HG03442 (cell line): ENCODE measurements at regions not wholly inside any gene's neighbourhood (a gene's known extent, or its start where the extent isn't known, plus 50 kb on each side); places are given as distances from the start of the nearest gene placed in this dataset.

Experiments used
- ATAC-seq: cut with Tn5 transposase; IDR thresholded peaks from one replicate; pipeline ENCODE4 v1.9.1; 2021; ENCODE audit warnings: mild to moderate bottlenecking, moderate library complexity; ENCODE audit not compliant: unreplicated experiment

DNA sequence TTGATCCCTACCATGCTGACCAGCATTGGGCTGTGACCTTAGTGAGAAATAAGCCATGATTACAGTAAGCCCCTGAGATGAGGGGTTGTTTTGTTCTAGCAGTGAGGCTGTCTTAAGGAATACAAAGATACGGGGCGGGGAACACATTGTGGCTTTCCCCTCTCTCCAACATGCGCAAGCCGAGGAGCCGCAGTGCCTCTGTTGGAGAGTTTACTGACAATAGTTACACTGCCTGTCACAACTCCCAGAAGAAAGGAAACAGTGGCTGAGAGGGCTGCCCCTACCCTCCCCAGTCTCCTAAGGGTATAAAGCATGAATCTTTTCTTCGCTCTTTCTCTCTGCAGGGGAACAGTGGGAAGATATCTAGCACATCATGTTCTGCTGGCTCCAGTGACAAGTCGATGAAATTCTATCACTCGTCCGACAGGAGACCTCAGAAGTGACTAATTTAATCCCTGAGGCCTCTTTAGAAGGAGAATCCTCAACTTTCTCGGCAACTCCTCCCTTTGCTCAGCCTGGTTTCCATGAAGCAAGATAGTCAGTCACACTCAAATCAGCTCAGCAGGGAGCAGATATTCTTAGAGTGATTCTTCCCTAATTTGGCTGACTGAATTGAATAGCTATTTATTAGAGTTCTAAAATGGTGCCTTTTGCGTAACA is 409.0 kb upstream of the PROK2 start:
- no peak for ATAC-seq

DNA sequence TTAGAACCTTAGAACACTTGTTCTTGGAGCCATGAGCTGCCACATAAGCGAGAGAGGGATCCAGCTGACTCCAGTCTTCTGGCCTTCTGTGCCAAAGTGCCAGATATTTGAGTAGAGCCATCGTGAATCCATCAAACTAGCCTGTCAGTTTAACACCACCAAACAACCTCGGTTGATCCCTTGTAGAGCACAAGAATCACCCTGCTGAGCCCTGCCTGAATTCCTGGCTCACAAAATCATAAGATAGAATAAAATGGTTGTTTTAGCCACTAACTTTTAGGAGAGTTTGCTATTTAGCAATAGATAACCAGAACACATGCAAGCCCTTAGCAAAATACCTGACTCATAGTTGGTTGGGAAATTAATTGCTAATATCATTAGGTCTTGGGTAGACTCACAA is 407.6 kb upstream of the PROK2 start:
- ATAC-seq: no peak

DNA sequence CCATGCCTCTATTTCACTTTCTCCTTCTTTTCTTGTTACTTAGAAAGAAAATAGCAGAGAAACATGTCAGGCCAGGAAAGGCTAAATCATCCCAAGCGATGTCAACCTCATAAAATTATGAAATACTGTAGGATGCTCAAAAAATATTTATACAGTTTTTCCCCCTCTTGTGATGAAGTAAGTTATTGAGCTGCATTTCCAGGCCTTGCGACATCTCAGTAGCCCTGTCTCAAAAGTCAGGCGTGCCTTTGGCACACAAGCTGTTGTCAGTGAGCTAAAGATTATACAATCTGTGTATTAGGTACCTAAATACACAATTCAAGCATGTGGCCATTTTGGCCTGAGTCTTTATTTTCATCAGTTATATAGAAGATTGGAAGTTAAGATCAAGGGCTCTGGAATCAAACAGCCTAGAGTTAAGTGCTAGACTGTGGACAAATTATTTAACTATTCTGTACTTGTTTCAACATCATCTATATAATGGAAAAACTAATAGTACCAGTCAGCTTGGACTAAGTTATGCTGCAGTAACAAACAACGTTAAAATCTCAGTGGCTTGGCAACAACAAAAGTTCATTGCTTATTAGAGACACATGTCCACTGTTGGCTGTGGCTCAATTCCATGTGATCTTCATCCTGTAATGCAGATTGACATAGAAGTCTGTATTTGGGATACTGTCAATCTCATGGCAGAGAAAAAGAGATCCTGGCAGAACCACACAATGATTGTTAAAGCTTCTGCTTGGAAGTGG is 406.4 kb upstream of the PROK2 start:
- no peak for ATAC-seq

DNA sequence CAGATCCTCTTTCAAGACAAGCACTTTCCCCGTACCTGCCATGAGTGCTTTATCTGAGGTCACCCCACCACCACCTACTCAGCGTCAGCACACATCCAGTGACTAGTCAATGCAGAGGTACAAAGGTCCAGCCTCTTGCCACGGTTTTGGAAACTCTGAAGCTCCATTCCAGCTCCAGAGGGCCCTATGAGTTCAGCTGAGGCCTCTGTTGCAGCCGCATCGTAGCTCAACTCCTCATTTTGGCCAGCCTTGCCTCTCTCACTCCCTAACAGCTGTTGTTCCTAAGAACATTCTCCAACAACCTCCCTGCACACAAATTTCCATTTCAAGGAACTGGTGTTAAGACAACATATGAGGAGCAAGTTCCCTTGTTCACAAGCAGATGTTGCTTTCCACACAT is 405.1 kb upstream of the PROK2 start:
- ATAC-seq: no peak

DNA sequence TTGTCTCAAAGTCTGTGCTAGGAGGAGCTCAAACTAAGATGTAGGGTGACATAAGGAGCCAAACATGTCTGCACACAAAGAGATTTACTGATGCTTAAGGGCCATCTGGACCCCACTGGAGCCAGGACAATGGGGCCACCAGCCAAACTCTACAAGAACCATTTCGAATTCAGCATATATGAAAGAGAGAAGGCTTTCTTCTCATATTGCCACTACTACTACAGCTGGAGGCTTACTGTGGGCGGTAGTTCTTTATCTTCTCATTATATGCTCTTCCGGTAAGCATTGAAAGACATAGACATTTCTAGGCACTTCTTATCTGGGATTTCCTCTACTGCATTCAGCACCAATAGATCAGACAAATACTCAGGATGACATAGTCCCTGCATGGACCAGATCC is 404.4 kb upstream of the PROK2 start:
- no peak for ATAC-seq

DNA sequence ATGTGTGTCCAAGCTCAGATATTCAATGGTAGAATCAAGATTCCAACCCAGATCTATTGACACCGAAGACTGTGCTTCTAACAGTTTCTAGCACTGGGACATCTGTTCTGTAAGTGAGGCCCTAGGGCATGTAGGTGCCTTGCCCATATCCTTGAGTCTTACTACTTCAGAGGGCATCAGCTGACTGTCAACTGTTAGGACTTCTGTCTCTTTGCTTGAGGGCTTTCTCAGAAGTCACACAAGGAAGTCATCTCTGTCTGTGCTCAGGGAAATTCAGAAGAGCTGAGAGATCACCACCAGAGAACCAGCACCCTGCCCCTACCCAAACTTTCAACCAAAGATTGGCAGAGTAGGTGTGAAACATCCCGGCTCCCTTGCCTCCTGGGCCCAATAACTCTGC is 403.6 kb upstream of the PROK2 start:
- no peak for ATAC-seq

DNA sequence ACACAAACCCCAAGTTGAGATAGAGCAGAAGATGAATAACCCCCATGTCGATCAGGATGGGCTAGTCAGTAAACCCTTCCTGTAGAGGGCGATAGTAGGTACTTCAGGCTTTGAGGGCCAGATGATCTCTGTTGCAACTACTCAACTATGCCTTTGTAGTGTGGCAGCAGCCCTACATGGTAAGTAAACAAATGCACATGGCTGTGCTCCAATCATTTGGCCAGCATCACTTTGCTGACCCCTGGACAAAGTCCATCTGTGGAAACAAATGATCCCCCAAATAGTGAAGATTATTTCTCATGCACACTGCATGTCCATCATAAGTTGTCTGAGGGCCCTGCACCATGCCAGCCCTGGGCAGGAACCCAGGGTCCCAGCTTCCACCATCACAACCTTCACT is 402.2 kb upstream of the PROK2 start:
- ATAC-seq: no peak

DNA sequence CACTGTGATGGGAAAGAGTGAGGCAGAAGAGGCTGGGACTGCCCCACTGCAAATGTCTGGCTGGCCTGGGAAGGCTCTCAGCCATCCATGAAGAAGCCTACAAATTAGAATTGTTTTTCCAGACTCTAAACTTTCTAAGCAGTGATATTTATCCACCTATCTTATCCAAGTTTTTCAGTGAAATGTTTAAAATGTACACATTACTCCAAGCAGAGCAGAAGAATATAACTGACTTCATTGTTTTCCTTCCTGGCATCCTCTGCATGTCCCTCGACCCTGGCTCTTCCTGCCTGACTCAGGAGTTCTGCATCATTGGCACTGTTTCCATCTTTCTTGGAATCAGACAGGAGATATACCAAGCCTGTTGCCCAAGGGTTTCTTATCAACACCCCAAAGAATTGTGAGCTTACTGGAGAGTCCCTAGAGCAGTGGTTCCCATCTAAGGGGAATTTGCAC is 401.5 kb upstream of the PROK2 start:
- no peak for ATAC-seq

DNA sequence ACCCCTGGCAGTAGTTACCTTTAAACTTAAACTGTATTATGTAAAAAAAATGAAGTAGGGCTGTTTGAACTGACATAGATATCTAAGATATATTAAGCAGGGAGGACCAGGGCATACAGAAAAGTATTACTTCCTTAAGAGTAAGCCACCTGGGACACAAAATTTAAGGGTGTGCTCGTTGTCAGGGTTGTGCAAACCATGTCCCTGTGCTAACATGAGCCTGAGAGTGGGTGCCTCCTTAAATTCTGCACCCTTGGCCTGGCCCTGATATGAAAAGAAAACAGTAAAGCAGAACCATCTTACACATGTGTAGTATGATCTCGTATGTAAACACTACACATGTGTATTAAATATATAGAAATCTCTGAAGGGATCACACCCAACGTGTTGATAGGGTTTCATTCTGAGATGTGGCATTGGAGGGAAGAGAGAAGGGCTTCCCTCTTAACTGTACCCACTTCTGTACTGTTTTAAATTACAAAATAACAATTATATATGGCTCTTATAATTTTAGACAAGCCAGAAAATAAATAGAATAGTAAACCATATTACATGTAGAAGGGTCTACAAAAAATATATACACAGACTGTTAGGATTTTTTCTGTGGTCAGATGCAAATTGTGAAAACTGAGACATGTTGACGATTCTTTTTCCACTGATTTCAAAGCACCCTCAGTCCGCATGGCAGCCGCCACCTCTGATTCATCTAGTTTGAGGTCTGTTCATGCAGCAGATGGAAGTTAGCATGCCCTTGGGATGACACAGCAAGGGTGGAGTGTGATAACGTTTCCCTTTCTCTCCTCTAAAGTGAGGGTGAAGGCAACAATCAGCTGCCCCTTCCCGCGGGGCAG is 400.8 kb upstream of the PROK2 start:
- ATAC-seq: peak; percentile 52

DNA sequence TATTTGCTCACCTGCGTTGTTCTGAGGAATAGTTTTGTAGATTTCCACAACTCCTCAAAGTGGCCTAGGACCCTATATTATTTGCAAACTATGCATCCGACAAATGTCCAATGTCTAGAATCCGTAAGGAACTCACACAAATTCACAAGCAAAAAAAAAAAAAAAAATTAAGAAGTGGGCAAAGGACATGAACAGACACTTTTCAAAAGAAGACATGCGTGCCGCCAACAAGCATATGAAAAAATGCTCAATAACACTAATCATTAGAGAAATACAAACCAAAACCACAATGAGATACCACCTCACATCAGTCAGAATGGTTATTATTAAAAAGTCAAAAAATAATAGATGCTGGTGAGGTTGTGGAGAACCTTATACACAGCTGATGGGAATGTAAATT is 398.5 kb upstream of the PROK2 start:
- ATAC-seq: no peak

DNA sequence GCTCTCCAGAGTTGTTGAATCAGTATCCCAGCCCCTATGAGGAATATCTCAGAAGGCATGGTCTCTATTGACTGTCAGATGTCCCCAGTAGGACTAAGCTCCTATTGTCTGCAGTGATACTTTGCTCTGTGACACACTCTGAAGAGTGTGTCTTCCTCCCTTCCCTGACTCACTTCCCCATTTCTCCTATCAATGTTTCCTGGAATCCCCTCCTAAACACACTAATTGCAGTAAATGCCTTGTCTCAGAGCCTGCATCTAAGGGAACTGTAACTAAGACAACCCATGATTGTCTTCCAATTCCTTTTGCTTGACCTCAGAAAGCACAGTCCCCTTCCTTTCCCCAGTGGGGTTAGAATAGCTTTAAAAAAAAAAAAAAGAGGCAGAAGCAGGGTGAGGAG is 397.3 kb upstream of the PROK2 start:
- no peak for ATAC-seq

DNA sequence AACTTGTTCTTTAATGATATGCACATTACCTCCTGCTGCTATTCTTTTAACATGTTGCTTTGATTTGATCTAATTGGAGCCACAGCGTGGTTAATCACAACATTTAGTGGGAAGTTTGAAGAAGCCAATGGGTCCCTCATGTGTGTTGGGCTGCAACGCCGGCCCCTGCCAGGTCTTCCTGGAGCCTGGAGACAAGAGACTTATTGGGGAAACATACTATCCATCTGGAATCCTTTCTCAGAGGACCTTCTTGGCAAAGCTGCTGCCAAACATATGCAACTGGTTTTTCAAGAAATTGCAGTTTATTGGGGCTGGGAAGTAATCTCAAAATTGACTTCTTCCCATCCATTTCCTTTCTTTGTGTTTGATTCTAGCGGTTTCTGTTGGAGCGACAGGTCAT is 396.3 kb upstream of the PROK2 start:
- no peak for ATAC-seq

DNA sequence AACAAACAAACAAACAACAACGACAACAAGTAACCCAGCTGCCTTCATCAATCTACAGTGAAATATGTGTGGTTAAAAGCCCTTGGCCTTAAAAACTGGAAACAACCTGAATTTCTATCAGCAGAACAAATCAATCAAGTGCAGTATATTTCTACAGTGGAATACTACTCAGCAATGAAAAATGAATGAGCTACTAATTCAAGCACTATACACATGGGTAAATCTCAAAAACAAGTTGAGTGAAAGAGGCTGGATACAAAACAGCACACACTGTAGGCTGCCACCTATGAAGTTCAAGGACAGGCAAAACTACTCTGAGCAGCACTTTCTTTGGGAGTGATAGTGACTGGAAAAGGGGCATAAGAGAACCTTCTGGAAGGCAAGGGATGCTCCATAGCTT is 395.5 kb upstream of the PROK2 start:
- ATAC-seq: no peak

DNA sequence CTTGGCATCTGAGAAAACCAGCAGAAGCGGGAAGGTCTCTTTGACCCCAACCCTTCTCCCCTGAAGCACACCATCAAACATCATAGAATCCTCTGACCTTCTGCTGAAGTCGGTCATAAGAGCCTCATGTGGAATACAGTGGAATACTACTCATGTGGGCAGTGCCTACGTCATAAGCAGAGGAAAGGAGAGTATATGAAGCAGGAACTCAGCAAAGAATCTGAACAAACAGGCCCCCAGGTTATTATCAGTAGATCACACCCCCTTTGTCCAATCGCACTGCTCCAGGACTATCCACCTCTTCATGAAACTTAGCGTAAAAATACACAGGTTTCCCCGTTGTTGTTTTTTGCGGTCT is 394.1 kb upstream of the PROK2 start:
- no peak for ATAC-seq

DNA sequence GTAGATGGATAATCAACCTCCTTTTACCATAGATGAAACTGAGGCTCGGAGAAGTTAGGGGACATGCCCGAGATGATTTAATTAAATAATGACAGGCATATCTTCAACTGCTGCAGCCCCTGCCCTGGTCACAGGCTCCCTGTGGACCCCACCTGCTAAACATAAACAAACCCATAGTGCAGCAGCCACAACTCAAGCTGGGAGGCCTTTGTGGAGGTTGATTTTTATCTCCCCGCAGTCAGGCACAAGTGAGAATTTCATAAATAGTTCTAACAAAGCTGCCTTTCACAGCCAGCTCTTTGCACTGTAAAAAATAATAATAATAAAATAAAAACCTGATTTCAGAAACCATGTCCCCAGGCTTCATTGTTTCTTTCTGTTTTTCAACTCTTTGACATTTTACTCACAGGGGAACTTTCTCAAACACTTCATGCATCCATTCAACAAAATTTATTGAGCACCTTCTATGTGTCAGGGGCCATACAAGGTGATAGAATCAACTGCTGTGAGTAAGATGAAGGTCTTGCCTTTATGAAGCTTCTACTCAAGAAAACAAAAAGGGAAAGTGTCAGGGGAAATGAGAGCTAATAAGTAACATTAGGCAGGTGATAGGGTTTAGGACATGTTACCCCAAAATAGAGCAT is 393.6 kb upstream of the PROK2 start:
- no peak for ATAC-seq

DNA sequence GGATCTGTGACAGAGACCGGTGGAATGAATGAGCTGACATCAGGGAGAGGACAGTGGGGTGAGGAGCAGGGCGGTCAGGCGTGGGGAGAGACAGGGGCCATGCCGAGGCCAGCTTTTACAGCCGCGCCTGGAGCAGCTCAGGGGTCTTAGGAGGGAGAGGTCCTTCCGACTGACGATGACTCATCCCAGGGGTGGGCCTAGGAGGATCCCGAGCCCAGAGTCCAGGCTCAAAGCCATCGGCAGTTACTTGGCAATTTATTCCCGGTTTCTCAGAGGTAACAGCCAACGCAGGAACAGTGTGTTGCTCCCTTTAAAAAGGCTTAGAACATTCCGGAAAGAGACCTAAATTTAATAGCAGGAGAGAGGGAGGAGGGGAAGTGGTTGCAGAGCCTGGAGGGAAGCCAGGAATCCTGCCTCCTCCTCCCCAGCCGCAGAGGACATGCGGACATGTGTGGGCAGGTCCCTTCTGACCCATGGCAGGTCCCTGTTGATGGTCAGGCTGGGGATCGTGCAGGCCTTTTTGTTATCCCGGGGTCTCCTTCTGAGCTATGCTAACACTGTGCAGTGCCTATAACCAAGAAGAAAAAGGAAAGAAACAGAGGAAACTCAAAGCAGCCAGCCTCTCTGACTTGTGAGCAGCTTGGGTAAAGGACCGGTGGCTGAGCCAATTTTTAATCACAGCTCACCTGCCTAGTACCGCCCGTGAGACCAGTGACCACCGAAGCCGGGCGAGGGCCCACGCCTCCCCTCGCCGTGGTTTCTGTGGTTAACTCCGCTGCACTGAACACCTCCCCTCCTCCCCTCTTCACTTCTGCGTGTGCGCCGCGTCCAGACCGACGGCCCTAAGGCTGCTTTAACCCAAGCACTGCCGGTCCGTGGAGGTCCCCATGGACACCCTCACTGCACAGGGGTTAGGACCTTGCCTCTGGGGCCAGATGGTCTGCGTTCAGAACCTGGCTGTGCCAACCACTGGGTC is 392.4 kb upstream of the PROK2 start:
- ATAC-seq: peak; percentile 30

DNA sequence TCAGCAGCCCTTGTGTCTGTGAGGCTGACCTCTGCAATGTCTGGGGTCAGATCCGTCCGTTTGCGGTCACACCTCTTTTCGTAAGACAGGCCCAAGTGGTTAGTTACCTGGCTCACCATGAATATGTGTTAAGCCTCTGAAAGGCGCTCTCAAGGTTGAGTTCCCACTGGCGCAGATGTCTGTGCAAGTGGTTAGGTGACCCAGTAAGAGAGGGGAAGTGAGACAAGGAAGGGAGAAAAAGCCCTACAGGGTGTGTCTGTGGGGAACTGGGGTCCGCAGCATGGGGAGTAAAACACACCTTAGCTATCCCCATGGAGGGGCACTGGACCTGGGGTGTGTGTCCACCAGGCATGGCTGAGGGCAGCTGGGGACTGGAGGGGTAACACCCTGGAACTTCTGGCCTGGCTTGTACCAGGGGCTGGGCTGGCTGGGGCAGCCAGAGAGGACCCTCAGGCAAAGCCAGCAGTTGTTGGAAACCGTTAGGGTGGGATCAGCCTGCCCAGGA is 391.6 kb upstream of the PROK2 start:
- ATAC-seq: peak; percentile 90

DNA sequence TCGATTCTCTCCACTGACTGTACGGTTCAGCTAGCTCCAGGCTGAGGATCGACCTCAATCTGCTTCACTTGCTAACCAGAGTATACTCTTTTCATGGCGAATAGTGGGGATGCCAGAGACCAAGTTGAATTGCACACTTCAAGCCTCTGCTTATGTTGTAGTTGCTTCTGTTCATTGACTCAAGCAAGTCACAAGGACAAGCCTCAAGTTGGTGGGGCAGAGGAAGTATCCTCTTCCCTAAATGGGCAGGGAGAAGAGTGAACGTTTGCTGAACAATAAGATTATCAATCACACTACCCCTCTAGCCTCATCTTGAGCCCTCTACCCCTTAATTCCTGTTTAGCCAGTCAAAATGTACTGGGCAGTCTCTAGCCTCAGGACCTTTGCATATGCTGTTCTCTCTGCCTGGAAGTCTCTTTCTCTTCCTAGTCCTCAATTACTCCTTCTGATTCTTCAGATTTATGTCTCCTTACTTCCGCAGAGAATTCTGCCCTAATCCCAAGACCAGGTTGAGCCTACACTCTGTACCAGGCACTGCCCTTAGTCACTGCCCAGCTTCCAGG is 390.4 kb upstream of the PROK2 start:
- no peak for ATAC-seq

DNA sequence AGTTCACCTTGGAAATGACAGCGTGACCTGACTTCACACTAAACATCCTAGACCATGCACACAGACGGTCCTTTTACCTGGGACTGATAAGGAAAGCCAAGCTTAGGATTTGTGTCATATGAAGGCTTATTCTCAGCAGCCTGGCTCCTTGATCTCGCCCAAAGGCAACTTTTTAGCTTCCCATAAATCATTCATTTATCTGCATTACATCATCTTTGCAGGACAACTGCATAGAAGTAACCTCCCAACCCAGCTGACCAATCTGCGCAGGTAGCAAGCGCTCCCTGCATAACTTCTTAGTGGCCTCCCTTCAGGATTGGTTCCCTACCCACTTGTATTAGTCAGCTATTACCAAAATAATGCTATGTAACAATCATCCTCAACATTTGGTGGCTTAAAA is 389.9 kb upstream of the PROK2 start:
- ATAC-seq: no peak

DNA sequence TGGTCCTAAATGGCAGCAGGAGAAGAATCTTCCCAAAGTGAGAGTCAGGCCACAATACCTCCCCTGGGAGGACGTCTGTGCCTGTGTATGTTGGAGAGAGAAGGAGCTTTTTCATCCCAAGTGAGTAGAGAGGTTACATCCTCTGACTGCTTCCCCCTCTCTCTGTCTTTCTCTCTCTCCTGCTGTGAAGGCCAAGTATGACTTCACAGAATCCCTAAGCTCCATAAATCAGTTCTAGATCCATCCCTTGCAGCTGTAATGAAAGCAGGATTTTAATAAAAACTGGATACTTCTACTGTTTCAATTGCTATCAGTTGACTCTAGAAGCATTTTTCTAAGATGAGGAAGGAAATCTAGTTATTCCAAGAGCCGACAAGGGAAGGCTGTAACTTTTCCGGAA is 389.1 kb upstream of the PROK2 start:
- no peak for ATAC-seq
